Esophagus muscularis mucosa (tissue), 3 donors: ENCODE measurements at regions not wholly inside any gene's neighbourhood (a gene's known extent, or its start where the extent isn't known, plus 50 kb on each side); places are given as distances from the start of the nearest gene placed in this dataset.

Experiments
- CTCF ChIP-seq, 3 experiments: fragments of 200-600 bp in 2 of 3; fragments of 450-650 bp in 1 of 3; sonication (generic) in 2 of 3; IDR thresholded peaks; one replicate each; pipeline ENCODE4 v1.5.1; 2017 to 2019; ENCODE audit warnings: antibody characterized with exemption in 3 of 3, mild to moderate bottlenecking in 2 of 3, moderate library complexity in 1 of 3
- POLR2A ChIP-seq: fragments of 450-650 bp; IDR thresholded peaks from one replicate; pipeline ENCODE4 v1.6.1; 2017; ENCODE audit warnings: antibody characterized with exemption, moderate library complexity, mild to moderate bottlenecking, low read depth

- no peak for TF ChIP-seq POLR2A
- no peak for TF ChIP-seq CTCF (IDR thresholded peaks at IDR 0.05)
Measured at GRCh38 chr2:18123577-18123976, 245.1 kb downstream of the KCNS3 start.
